Loucy (cell line): ENCODE measurements at regions not wholly inside any gene's neighbourhood (a gene's known extent, or its start where the extent isn't known, plus 50 kb on each side); places are given as distances from the start of the nearest gene placed in this dataset.

Experiments used
- CTCF ChIP-seq: fragments of 200-600 bp; sonication (generic); conservative IDR thresholded peaks from 2 replicates; pipeline ENCODE4 v1.5.1; 2014; ENCODE audit warnings: mild to moderate bottlenecking, antibody characterized with exemption, low read length
- EZH2phosphoT487 ChIP-seq: fragments of 200-600 bp; IDR thresholded peaks from 2 replicates; pipeline ENCODE4 v1.6.1; 2018; ENCODE audit warnings: antibody characterized with exemption, mild to moderate bottlenecking, moderate library complexity, borderline replicate concordance

- TF ChIP-seq CTCF (no peak), EZH2phosphoT487 (no peak)
These were observed 213.2 kb downstream of the SPRY1 start for GRCh38 chr4:123609829-123610228.
